ENCODE measurements at regions not wholly inside any gene's neighbourhood (a gene's known extent, or its start where the extent isn't known, plus 50 kb on each side); places are given as distances from the start of the nearest gene placed in this dataset.
"Not testable (repeated sequence)": the region's sequence is repeated elsewhere in the genome, so short reads cannot be mapped to it uniquely, and the experiment has no call there.

DNA sequence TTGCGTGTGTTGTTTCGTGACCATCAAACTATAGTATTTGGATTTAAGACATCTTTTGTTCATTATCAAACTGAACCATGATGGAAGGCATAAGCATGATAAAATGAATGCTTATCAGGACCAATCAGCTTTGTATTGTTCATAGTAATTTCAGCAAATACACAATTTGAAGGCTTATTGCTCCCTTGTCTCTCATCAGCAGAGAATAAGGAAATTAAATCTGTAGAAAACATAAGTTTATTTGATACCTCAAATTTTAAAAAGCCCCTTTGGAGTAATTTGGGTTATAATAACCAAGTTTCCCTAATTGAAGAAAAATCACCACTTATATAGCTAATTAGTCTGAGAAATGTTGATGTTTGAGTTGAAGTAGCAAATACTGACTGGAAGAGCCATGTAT is 705.7 kb downstream of the NUP35 start:
- DNase-seq, result no peak

DNA sequence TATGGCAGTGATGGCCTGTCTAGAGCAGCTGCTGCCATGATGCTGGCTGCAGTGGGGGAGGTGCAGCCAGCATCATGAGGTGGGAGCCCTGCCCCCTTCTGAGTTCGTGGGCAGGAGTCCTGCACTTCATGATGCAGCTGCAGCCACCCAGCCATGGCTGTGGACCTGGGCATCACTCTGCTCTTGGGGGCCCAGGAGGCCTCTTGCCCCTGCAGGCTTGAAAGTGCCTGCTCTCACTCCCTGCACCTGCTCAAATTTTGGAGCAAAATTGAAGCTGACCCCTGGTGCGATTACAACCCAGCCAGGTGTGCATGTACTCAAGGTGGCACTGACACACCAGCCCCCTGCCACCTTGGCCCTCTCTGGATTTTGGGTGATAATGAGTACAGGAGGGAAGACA is 712.9 kb downstream of the NUP35 start:
- no peak for DNase-seq

DNA sequence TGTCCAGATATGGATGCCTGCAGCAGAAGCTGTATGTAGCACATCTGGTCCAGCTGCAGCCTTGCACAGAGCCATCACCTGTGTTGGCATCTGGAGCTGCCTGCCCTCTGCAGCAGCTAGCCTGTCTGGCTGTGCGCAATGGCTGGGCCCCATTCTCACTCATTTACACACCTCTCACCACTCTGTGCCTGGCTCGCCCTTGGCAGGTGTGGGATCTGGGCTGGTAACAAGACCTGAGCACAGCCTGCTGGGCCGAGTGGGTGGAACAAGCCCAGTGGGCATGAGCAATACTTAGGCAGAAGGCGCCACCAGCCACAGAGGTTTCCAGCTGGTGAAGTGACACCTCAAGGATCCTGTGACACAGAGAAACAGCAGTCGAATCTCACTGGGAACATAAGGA is 714.1 kb downstream of the NUP35 start:
- DNase-seq, result no peak

DNA sequence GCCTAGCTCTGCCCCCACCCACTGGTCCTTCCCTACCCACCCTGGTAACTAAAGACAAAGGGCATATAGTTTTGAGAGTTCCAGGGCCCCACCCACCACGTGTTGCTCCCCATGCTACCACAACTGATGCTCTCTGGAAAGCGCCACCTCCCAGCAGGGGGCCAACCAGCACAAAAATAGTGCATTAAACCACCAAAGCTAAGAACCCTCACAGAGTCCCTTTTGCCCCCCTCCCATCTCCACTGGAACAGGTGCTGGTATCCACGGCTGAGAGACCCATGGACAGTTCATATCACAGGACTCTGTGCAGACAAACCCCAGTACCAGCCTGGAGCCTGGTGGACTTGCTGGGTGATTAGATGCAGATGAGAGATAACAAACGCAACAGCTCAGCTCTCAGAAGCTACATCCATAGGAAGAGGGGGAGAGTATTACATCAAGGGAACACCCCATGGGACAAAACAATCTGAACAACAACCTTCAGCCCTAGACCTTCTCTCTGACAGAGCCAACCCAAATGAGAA is 715.9 kb downstream of the NUP35 start:
- no peak for DNase-seq

DNA sequence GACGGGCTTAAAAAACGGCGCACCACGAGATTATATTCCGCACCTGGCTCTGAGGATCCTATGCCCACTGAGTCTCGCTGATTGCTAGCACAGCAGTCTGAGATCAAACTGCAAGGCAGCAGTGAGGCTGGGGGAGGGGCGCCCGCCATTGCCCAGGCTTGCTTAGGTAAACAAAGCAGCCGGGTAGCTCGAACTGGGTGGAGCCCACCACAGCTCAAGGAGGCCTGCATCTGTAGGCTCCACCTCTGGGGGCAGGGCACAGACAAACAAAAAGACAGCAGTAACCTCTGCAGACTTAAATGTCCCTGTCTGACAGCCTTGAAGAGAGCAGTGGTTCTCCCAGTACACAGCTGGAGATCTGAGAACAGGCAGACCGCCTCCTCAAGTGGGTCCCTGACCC is 725.6 kb downstream of the NUP35 start:
- not testable (repeated sequence) for DNase-seq

DNA sequence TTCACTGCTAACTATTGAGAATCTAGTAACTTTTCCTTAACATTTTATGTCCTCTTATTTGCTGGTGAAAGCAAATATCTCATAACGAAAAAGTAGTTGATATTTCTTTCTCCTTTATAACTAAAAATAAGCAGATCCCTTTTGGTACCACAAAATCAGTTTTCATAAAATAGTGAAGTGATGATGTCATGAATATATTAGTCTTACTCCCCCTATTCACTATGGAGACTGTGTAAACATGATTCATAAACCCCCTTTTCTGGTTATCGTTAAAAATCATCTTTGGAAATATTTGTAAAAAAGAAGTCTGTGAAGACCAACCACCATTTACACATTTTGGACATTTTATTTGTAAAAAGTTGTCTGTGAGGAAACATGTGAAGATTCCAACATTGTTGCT is 734.9 kb downstream of the NUP35 start:
- DNase-seq, result no peak

DNA sequence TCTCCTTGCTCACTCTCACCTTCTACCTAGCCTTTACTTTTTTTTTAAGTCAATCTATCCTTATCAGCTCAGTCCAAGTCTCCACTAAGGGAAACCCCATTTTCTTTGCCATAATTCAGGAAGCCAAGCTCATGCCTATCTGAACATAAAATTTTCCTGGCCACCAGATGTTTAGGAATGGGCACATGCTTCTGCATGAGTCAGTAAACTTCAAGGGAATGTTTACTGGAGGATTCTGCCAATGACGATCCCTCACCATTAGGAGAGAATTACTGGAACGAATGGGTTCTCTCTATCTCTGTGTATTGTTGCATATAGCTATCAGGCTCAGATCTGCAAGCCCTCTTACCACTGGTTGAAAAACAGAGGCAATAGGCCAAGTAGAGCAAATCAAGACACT is 731.7 kb upstream of the ZNF804A start:
- DNase-seq, result no peak

DNA sequence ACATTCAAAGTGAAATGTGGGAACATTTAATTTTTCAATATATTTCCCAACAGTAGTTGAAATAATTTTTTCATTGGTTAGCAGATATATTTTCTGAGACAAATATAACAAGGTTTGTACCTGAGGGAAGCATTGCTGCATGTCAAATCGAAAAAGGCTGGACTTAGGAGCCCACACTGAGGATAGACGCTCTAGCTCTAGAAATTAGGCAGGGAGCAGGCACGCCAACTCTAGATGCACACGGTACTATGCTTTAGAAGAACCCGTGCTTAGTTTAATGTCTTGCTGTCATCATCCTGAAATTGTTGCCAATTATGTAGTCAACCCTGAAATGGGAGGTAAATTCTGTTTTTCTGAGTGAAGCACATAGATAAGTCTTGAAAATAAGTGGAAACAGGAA is 731.1 kb upstream of the ZNF804A start:
- no peak for DNase-seq

DNA sequence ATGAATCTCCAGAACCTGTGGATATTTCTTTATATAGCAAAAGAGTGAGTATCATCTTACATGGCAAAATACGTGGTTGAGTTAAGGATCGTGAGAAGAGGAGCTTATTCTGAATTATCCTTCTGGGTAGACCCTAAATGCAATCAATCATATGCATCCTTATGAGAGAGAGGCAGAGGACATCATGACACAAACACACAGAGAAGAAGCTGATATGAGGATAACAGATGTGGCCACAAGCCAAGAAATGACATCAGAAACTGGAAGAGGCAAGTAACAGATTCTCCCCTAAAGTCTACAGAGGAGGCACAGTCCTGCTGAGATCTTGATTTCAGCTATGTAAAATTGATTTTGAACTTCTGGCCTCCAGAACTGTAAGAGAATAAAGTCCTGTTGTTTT is 730.2 kb upstream of the ZNF804A start:
- DNase-seq, result no peak

DNA sequence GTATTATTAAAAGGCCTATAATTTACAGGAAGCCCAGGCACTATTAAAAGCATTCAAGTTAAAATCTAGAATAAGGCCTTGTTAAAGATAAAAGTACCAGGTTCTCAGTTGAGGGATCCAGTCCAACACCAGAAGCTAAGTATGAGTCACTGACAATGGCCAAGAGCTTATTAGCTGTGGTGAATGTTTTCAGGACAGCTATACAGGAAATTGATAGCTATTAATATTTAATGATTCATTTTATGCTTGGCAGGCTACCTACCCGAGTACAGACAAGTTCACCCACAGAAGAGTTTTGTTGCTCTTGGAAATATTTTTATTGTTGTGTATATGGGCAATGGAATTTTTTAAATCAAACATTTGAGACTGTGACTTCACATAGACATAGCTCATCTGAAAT is 729.6 kb upstream of the ZNF804A start:
- no peak for DNase-seq

DNA sequence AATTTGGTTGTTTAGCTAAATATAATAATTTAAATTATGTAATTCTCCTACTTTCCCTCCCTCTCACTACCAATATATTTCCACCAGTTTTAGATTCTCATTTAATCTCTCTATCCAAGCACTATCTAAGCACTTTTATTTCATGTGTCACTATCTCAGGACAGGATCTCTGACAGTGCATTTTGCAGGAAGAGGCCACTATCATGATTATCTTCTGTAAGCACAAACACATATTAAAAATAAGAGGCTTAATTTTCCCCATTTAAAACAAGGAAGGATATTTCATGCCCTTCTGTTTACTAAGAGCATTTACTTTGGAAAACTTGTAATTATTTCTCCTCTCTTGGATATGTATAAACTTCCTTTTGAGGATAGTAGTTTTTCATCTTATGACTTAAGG is 726.2 kb upstream of the ZNF804A start:
- DNase-seq, result no peak

DNA sequence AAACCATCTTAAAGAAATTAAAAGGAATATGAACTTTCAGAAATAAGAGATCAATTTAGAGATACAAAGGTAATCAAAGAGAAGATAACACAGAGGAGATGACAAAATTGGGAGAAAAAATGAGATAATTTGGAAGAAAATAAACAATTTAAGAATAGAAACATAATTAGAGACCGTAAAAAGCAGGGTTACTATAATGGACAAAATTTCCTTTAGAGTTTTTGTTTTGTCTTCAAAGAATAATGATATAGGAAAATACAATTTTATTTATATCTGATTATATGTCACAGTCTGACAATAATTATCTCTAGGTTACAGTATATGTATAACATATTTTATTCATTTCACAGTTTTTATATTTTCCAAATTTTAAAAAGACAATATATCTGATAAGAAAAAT is 716.4 kb upstream of the ZNF804A start:
- no peak for DNase-seq

DNA sequence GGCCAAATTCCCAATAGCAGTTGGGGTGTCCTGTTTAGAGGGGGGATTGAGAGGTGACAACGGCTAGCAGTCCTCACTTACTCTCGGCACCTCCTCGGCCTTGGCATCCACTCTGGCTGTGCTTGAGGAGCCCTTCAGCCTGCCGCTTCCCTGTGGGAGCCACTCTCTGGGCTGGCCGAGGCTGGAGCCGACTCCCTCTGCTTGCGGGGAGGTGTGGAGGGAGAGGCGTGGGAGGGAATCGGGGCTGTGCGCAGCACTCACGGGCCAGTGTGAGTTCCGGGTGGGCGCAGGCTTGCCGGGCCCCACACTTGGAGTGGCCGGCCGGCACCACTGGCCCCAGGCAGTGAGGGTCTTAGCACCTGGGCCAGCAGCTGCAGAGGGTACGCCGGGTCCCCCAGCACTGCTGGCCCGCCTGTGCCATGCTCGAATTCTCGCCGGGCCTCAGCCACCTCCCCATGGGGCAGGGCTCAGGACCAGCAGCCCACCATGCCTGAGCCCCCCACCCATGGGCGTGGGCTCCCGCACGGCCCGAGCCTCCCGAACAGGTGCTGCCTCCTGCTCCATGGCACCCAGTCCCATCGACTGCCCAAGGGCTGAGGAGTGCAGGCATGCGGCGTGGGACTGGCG is 705.9 kb upstream of the ZNF804A start:
- DNase-seq, result no peak

DNA sequence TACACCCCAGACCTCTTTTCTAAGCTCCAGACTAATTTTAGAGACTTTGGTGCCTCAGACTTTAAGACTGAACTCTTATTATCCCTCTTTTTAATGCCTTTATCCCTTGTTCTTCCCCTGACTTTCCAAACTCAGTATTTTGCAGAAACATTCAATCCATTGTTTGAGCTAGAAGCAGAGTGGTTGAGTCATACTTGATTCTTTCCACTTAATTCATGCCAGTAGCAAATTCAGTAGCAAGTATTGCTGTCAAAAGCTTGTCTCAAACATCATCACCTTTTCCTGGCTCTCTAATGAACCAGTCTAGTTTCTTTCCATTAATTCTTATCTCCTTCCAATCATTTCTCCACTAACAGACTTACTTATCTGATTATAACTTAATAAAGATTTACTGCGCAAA is 699.7 kb upstream of the ZNF804A start:
- no peak for DNase-seq

DNA sequence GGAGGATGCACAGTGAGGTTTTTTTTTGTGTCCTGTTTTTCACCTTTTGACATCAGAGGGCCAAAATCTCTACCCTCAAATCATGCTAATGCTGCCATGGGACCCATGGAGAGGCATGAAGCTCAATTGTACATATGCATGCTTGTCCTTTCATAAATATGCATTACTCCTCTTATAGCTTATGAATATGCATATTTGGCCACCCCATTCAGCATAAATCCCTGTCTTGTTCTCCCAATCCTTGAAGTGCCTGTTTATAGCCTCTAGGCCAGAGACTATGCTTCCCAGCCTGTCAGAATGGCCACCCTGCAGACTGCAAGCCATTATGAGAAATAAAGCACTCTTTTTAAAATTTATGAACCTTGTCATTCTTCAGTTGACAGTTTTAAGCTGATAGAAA is 696.4 kb upstream of the ZNF804A start:
- DNase-seq, result no peak

DNA sequence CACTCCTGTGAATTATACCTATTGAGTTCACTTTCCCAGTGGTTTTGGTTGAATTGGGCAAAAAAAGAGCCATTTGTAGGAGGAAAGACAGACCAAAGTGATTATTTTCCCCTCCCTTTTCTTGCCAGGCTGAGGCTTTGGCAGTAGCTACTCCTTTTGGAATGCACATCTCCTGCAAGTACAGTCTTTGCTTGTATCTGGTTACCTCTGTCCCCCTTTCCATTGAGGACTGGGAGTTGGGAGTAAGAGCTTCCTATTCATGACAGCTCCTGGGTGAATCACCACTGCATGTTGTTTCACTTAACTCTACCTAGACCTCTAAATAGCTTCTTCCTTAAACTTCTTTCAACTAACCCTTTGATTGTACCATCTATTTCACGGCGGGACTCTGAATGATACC is 695.3 kb upstream of the ZNF804A start:
- no peak for DNase-seq

DNA sequence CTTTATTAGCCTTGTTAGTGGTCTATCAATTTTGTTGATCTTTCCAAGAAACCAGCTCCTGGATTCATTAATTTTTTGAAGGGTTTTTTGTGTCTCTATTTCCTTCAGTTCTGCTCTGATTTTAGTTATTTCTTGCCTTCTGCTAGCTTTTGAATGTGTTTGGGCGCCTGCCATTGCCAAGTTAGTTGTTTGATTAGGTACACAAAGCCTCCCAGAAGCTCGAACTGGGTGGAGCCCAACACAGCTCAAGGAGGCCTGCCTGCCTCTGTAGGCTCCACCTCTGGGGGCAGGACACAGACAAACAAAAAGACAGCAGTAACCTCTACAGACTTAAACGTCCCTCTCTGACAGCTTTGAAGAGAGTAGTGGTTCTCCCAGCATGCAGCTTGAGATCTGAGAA is 682.3 kb upstream of the ZNF804A start:
- DNase-seq, result not testable (repeated sequence)

DNA sequence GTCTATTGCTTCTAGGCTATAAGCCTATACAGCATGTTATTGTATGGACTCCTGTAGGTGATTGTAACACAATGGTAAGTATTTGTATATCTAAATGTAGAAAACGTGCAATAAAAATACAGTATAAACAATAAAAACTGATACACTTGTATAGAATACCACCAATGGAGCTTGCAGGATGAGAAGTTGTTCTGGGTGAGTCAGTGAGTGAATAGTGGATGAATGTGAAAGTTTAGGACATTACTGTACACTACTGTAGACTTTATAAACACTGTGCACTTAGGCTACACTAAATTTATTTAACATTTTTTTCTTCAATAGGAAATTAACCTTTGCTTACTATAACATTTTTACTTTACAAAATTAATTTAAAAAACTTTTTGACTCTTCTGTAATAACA is 679.2 kb upstream of the ZNF804A start:
- no peak for DNase-seq

DNA sequence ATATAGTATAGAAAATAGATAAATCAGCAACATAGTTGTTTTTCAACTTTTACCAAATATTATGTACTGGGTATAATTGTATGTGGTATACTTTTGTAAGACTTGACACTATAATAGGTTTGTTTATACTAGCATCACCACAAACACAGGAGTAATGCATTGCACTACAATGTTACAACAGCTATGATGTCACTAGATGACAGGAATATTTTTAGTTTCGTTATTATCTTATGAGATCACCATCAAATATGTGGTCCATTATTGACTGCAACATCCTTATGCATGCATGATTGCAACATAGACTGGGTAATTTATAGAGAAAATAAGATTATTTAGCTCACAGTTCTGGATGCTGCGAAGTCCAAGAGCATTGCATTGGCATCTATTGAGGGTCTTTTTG is 678.4 kb upstream of the ZNF804A start:
- no peak for DNase-seq

DNA sequence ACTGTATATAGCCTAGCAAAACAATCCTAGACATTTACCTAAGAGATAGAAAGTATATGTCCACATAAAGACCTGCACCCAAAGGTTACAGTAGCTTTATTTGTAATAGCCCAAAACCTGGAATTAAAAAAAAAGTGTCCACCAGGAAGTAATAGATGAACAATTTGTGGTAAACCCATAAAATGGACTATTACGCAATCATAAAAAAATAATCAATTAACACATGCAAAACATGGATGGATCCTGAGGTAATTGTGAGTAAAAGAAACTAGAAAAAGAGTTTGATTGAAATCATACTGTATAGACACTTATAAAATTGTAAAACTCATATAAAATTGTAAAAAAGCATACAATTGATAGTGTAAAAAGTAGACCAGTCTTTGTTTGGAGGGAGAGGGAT is 673.0 kb upstream of the ZNF804A start:
- DNase-seq, result no peak

DNA sequence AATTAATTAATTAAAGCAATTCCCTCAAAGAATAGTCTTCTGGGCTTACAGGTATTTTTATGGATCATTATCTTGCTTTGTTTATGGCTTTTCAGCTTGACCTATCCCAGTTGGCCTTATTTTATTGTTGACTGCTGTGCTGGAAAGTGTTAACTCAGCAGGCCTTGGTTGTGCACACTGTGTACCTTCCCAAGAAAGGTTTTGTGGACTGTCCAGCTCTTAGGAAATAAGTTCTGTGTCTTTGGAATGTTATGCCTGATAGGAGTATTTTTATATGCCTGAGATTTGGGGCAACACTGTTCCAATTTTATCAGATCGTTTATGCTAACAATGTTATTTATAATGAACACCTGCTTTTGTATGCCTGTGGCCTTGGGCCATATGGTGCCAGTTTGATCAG is 671.9 kb upstream of the ZNF804A start:
- no peak for DNase-seq

DNA sequence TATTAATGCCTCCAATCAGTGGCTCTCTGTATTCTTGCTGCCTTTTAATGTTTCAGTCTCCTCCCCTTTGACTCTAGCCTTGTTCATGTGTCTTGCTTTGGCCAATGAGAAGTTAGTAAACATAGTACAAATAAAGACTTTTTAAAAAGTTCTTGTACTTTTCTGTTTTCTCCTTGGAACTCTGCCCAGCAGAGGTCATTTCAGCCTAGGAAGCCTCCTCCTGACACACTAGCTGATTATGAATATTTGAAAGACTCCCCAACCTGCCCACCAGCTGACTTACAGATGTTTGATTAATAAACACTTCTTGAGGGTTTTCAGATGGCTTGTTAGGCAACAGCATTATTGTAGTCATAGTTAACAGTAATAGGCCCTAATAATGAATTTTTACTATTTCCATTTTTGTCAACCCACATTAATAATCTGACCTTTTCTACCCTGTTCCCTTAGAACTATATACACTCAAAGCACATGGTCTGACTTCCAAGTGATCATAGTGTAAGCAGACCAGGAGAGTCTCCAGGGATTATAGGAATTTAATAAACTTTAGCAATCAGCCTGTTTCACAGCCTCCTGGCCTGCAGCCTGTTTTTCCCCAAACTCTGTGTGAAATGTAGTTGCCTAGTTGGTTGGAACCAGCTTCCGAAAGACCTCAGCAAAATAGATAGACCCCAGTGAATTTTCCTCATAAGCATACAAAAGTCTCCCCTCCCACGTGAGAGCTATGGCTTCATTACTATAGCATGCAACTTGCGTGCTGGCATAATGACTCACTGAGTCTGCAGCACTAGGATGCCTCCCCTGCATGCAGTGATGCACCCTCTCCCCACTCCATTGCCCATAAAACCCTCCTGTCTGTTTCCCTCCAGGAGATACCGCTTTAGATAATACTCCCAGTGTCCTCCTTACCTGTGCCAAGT is 670.7 kb upstream of the ZNF804A start:
- DNase-seq, result no peak

DNA sequence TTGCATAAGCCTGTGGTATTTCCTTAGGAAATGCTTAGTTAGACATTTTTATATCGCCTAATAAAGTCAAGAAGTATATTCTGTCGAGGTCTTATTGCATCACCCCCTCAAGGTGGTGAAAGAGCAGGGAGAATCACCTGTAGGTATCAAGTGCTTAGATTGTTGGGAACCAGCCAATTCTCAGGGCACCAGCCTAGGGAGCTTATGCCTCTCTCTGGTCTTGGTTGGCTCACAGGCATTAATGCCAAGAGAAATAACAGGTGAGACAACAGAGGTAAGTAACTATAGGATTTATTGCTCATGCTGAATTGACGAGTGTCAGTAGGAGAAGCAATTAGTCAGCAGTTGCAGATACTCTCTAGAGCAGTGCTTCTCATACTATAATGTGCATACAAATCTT is 663.3 kb upstream of the ZNF804A start:
- DNase-seq, result no peak

DNA sequence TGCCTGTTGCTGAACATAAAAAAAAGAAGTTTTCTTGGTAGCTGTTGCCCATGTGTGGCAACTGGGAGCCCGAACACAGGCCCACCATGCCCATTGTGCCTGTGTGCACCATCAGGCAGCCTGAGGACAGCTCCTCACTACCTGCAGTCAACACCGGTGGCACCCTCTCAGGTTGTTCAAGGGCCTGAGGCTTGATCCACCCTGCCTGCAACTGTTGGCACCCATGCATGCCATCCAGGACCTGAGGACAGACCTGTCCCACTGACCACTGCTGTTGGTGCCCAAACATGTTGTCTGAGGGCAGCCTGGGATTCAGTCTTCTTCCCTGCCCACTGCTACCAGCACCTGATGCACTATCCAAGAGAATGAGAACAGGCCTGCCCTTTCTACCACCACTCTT is 661.1 kb upstream of the ZNF804A start:
- DNase-seq, result no peak

DNA sequence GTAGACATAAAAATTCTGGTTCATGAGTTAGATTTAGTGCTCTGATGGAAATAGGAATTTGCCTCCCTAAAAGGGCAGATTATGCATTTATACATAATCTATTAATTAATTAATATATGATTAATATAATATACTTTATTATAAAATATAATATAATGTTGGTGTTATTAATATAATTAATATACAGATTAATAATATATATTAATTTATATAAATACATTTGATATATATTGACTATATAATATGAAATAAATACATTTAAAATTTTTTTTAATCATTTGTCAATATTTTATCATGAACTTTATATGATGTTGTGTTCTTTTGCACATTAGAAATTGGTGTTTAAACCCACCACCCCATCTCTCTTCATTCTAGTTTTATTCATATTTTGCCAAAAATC is 652.1 kb upstream of the ZNF804A start:
- no peak for DNase-seq
